ENCODE measurements at regions not wholly inside any gene's neighbourhood (a gene's known extent, or its start where the extent isn't known, plus 50 kb on each side); places are given as distances from the start of the nearest gene placed in this dataset.
"Not testable (repeated sequence)": the region's sequence is repeated elsewhere in the genome, so short reads cannot be mapped to it uniquely, and the experiment has no call there.

GRCh38 chr18:70848329-70848728 is 559.5 kb downstream of the SOCS6 start:
- intact Hi-C loops (cut with micrococcal nuclease) = loop anchor here (10.0 kb wide), 1 partner anchor 254 kb away; no protein-coding TSS in a partner anchor

DNA sequence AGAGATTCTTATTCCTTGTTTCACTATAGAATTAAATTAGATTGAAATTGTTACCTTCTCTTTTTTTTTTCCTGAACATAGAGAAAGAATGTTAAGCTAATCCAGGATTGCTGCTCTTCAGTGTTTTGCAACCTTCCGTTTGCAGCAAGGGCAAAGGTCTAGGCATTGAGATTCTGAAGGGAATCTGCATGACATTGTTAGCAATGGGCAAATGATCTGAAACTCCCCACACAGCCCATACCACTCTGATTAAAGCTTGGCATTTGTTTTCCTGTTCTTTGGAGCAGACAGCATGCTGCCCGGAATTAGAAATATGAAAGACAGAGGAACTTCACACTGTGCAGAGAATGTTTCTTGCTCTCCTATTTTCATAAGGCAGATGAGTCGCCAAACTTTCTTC is 551.8 kb downstream of the SOCS6 start:
- intact Hi-C loops (cut with micrococcal nuclease) = loop anchor here (10.0 kb wide), 1 partner anchor 246 kb away; no protein-coding TSS in a partner anchor

DNA sequence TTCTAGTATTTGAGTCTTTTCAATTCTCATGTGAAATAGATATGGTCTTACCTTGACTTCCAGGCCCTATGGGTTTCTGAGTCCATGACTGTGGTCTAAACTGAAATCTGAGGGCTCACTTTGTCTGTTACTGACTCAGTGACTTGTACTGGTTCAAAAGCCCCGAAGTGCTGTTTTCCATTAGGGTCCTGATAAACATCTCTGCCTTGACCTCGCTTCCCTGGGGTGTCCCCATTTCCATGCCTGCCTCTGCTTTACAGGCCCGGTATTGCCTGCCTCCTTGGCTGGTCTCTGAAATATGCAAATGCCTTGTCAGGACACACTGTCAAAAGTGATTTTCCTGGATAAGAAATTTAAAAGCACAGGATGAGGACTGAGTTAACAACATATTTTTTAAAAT is 538.8 kb downstream of the SOCS6 start:
- intact Hi-C loops (cut with micrococcal nuclease) = no loop called here

GRCh38 chr18:70826571-70826970 is 537.7 kb downstream of the SOCS6 start:
- intact Hi-C loops (cut with micrococcal nuclease) = no loop called here

DNA sequence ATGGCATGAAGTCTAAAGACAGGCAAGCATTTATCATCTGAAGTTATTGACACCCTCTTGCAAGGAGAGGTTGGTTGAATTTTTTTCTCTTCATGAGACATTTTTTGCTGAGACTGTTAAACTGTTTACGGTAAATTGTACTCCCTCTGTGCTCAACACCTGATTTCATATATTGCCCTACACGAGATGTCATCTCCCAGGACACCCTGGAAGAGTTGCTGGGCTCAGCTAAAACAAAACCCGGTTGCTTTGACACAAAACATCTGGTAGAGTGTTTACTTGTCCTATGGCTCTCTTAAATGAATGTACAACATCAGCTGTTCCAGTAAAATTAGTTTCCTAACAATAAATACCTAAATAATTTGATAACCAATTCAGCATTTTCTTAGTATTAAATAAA is 533.8 kb downstream of the SOCS6 start:
- intact Hi-C loops (cut with micrococcal nuclease) = no loop called here

DNA sequence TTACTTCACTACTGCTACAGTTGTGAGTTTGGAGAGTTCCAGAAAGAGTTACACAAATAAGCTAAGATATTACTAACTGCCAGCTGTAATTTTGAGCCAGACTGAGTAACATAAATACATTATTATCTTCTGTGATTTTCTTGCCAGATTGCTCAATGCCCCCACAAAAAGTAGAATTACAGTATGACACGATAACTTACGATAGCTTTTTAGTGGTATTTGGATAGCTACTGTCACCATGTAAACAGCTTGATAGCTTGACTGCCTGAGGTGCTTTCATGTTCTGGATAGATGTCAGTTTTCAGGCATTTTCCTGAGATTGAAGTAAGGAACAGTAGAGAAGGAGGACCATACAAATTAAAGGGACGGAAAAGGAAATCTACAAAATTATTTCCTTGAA is 533.3 kb downstream of the SOCS6 start:
- intact Hi-C loops (cut with micrococcal nuclease) = no loop called here

GRCh38 chr18:70808481-70809056 is 519.7 kb downstream of the SOCS6 start:
- intact Hi-C loops (cut with micrococcal nuclease) = no loop called here

- intact Hi-C loops (cut with micrococcal nuclease) = loop anchor here (1.0 to 5.0 kb wide), 2 partner anchors 183 to 1890 kb away; no protein-coding TSS in a partner anchor
Observed at GRCh38 chr18:70781860-70782453, 493.1 kb downstream of the SOCS6 start.

DNA sequence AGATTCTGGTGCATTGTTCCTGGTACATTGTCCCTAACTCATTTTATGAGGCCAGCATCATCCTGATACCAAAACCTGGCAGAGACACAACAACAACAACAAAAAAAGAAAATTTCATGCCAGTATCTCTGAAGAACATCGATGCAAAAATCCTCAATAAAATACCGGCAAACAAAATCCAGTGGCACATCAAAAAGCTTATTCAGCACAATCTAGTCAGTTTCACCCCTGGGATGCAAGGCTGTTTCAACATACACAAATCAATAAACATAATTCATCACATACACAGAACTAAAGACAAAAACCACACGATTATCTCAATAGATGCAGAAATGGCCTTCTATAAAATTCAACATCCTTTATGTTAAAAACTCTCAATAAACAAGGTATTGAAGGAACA is 477.4 kb downstream of the SOCS6 start:
- intact Hi-C loops (cut with micrococcal nuclease) = not testable (repeated sequence)

DNA sequence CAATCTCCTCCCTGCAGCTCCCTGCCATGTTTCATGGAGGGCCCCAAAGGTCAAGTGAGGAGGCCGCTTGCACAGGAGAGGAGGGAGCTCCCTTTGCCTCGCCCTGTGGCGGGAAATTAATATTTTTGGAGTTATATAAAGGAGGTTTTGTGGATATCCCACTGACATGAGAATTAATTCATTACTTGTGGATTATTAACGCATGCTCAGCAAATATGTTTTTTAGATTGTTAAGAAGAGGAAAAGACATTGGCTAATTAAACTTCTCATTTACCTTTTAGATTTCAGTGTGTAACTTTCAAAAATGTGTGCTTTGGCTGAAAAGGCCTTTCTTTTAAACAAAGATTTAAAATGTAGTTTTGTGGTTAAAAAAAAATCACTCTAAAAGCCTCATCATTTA is 474.0 kb downstream of the SOCS6 start:
- intact Hi-C loops (cut with micrococcal nuclease) = no loop called here

DNA sequence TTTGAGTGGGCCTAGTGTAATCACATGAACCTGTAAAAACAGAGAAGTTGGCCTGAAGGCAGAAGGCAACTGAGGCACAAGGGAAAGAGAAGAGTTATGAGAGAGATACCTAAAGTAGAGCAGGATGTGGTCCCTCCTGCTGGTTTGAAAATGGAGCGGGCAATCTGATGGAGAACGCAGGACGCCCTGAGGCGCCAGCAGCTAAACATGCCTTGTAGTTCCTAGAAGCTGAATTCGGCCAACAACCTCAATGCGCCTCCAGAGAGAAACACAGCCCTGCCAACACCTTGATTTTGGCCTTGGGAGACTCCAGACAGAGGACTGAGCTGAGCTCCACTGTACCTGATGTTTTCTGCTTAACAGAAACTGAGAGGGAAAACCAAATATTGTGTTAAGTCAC is 469.9 kb downstream of the SOCS6 start:
- intact Hi-C loops (cut with micrococcal nuclease) = no loop called here

- intact Hi-C loops (cut with micrococcal nuclease) = no loop called here
Observed at GRCh38 chr18:70754486-70754885, 465.6 kb downstream of the SOCS6 start.

- intact Hi-C loops (cut with micrococcal nuclease) = no loop called here
Observed at GRCh38 chr18:70732916-70733315, 444.1 kb downstream of the SOCS6 start.

DNA sequence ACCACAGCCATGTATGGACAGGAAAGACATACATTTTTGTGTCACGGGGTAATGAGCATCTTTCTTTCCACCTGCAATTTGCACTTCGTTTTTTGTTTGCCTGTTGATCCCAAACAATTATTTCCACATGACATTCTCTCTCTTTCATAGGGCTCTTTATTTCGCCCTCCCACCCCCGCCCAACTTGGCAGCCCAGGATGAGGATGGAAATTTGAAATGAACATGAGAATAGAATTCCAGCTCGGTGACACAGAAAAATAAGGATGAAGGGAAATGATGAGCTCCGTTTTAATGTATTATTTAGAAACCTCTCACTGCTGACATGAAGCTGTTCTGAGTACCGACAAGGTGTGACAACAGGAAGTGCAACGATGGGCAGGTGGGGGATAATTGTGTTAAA is 443.3 kb downstream of the SOCS6 start:
- intact Hi-C loops (cut with micrococcal nuclease) = no loop called here

GRCh38 chr18:70720607-70721006 is 431.8 kb downstream of the SOCS6 start:
- intact Hi-C loops (cut with micrococcal nuclease) = no loop called here

- intact Hi-C loops (cut with micrococcal nuclease) = no loop called here
Observed at GRCh38 chr18:70709720-70710119, 420.9 kb downstream of the SOCS6 start.

DNA sequence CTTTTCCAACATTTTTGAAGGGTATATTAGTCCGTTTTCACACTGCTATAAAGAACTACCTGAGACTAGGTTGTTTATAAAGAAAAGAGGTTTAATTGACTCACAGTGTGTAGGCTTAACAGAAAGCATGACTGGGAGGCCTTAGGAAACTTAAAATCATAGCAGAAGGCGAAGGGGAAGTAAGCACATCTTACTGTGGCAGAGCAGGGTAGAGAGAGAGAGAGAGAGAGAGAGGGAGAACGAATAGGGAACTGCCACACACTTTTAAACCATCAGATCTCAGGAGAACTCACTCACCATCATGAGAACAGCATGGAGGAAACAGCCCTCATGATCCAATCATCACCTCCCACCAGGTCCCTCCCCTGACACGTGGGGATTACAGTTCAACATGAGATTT is 420.3 kb downstream of the SOCS6 start:
- intact Hi-C loops (cut with micrococcal nuclease) = no loop called here

DNA sequence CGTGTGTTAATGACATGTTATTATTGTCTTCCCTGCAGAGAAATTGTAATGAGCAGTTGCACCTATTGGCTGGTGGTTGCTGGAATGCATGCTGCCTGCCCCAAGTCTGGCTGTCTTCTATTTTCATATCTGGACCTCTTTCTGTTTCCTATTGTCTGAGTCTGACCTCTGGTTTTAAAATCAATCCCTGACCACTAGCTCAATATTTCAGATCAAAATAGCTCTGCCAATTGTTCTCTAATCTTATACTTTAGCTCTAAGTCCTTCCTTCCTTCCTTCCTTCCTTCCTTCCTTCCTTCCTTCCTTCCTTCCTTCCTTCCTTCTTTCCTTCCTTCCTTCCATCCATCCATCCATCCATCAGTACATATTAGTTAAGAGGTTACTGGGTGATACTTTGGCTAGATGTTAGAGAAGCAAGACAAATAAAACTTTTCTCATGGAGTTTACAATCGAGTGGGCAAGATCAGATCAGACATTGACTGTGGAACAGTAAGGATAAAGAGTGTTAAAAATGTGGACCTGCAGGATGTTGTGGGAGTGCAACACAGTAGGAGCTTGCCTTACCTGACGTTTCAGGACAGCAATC is 417.1 kb downstream of the SOCS6 start:
- intact Hi-C loops (cut with micrococcal nuclease) = no loop called here

DNA sequence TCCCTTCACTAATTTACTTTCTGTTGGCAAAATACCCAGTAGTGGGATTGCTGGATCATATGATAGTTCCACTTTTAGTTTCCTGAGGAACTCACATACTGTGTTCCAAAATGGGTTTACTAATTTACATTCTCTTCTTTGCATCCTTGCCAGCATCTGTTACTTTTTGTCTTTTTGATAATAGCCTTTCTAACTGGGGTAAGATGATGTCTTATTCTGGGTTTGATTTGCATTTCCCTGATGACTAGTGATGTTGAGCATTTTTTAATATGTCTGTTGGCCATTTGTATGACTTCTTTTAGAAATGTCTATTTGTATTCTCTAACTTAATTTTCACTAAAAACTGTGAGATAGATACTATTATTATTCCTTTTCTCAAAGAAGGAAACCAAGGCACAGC is 411.7 kb downstream of the SOCS6 start:
- intact Hi-C loops (cut with micrococcal nuclease) = no loop called here

- intact Hi-C loops (cut with micrococcal nuclease) = no loop called here
Observed at GRCh38 chr18:70698574-70698973, 409.7 kb downstream of the SOCS6 start.

DNA sequence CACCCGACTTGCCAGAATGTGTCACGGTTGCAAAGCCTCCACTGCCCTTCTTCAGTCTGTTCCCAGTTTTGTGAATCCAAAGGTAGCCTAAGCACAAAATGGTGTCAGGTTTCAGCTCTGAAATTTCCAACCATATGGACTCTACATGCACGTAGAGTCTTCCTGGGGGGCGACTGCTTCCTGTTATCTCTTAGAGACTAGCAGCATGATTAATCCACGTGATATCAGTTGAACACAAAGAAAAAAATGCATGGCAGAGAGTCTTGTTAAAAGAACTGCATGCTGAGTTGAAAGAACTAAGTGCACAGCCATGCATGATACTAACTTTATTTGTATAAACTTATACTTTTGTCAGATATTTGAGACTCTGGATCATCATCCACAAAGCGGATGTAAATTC is 404.4 kb downstream of the SOCS6 start:
- intact Hi-C loops (cut with micrococcal nuclease) = no loop called here

DNA sequence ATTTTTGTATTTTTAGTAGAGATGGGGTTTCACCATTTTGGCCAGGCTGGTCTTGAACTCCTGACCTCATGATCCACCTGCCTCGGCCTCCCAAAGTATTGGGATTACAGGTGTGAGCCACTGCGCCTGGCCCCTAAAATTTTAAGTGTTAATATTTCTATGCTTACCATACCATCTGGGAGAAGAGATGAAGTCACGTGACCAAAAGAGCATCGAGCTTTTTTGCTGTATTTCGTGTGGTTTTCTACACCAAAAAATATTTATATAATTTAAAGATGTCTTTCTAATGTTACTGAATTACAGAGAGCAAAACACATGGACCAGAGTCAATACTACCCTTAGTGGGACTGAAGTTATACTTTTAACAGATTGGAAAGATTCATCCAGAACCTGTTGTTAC is 400.9 kb downstream of the SOCS6 start:
- intact Hi-C loops (cut with micrococcal nuclease) = not testable (repeated sequence)

GRCh38 chr18:70688286-70688685 is 399.4 kb downstream of the SOCS6 start:
- intact Hi-C loops (cut with micrococcal nuclease) = no loop called here
